ENCODE measurements at regions not wholly inside any gene's neighbourhood (a gene's known extent, or its start where the extent isn't known, plus 50 kb on each side); places are given as distances from the start of the nearest gene placed in this dataset.
"Not testable (repeated sequence)": the region's sequence is repeated elsewhere in the genome, so short reads cannot be mapped to it uniquely, and the experiment has no call there.

GRCh38 chr10:2627969-2628368, 439.4 kb upstream of the PFKP start:
- DNase-seq (ENCODE audit: low read depth): no peak

- no peak for DNase-seq (ENCODE audit: low read depth)
Observed at GRCh38 chr10:2625094-2625493, 442.3 kb upstream of the PFKP start.

GRCh38 chr10:2623675-2624274, 443.6 kb upstream of the PFKP start:
- no peak for DNase-seq (ENCODE audit: low read depth)

- no peak for DNase-seq (ENCODE audit: low read depth)
Observed at GRCh38 chr10:2620827-2621521, 446.4 kb upstream of the PFKP start.

GRCh38 chr10:2619916-2620315, 447.4 kb upstream of the PFKP start:
- DNase-seq (ENCODE audit: low read depth): no peak

GRCh38 chr10:2619472-2619871, 447.9 kb upstream of the PFKP start:
- DNase-seq (ENCODE audit: low read depth): no peak

- no peak for DNase-seq (ENCODE audit: low read depth)
Observed at GRCh38 chr10:2618690-2619089, 448.7 kb upstream of the PFKP start.

- DNase-seq (ENCODE audit: low read depth): no peak
Observed at GRCh38 chr10:2616215-2616614, 451.1 kb upstream of the PFKP start.

GRCh38 chr10:2611603-2612002, 455.7 kb upstream of the PFKP start:
- no peak for DNase-seq (ENCODE audit: low read depth)

GRCh38 chr10:2610946-2611345, 456.4 kb upstream of the PFKP start:
- DNase-seq (ENCODE audit: low read depth): no peak

- no peak for DNase-seq (ENCODE audit: low read depth)
Observed at GRCh38 chr10:2604891-2605290, 462.5 kb upstream of the PFKP start.

GRCh38 chr10:2599571-2599970, 467.8 kb upstream of the PFKP start:
- DNase-seq (ENCODE audit: low read depth): no peak

- DNase-seq (ENCODE audit: low read depth): no peak
Observed at GRCh38 chr10:2592360-2593160, 474.8 kb upstream of the PFKP start.

- DNase-seq (ENCODE audit: low read depth): no peak
Observed at GRCh38 chr10:2589196-2589595, 478.2 kb upstream of the PFKP start.

GRCh38 chr10:2584385-2584784, 483.0 kb upstream of the PFKP start:
- DNase-seq (ENCODE audit: low read depth): no peak

- DNase-seq (ENCODE audit: low read depth): no peak
Observed at GRCh38 chr10:2576892-2577291, 490.5 kb upstream of the PFKP start.

GRCh38 chr10:2575460-2575859, 491.9 kb upstream of the PFKP start:
- no peak for DNase-seq (ENCODE audit: low read depth)

- DNase-seq (ENCODE audit: low read depth): no peak
Observed at GRCh38 chr10:2572611-2573010, 494.7 kb upstream of the PFKP start.

- no peak for DNase-seq (ENCODE audit: low read depth)
Observed at GRCh38 chr10:2556883-2557282, 510.5 kb upstream of the PFKP start.

- DNase-seq (ENCODE audit: low read depth): no peak
Observed at GRCh38 chr10:2548071-2548470, 519.3 kb upstream of the PFKP start.

GRCh38 chr10:2547606-2548005, 519.7 kb upstream of the PFKP start:
- no peak for DNase-seq (ENCODE audit: low read depth)

- not testable (repeated sequence) for DNase-seq (ENCODE audit: low read depth)
Observed at GRCh38 chr10:2546894-2547293, 520.5 kb upstream of the PFKP start.

GRCh38 chr10:2543974-2544373, 523.4 kb upstream of the PFKP start:
- no peak for DNase-seq (ENCODE audit: low read depth)
